Activated B cell treated with CpG ODN at 0.5 μM for 24 hours (primary cell): ENCODE measurements at regions not wholly inside any gene's neighbourhood (a gene's known extent, or its start where the extent isn't known, plus 50 kb on each side); places are given as distances from the start of the nearest gene placed in this dataset.

Experiments
- ATAC-seq: fragments of 200-7000 bp; cut with Tn5 transposase; one replicate; pipeline ENCODE4 v1.10.0; 2021; ENCODE audit warnings: low read depth, mild to moderate bottlenecking, moderate library complexity
- CTCF ChIA-PET: fragments of 350-600 bp; sonication (Branson Sonifier 250); formaldehyde crosslinking; loops from one replicate; lab custom pipeline; 2021; ENCODE audit warnings: antibody characterized with exemption; lab: Charles Lee
- POLR2A ChIA-PET: fragments of 350-600 bp; sonication (Branson Sonifier 250); formaldehyde crosslinking; loops from one replicate; lab custom pipeline; 2021; ENCODE audit warnings: antibody characterized with exemption; lab: Charles Lee
- DNase-seq: peaks from one replicate; pipeline ENCODE4 v3.0.0; 2022
- H3K27ac Mint-ChIP-seq: one replicate; pipeline ENCODE4 v1.8.0; 2020; ENCODE audit warnings: mixed read lengths
- H3K27me3 Mint-ChIP-seq: one replicate; pipeline ENCODE4 v1.8.0; 2021; ENCODE audit warnings: mixed read lengths
- H3K36me3 Mint-ChIP-seq: one replicate; pipeline ENCODE4 v1.8.0; 2021; ENCODE audit warnings: low read depth, mixed read lengths
- H3K4me1 Mint-ChIP-seq: one replicate; pipeline ENCODE4 v1.8.0; 2021; ENCODE audit warnings: mixed read lengths
- H3K4me3 Mint-ChIP-seq: one replicate; pipeline ENCODE4 v1.8.0; 2020; ENCODE audit warnings: mild to moderate bottlenecking, mixed read lengths
- H3K9me3 Mint-ChIP-seq: one replicate; pipeline ENCODE4 v1.8.0; 2020; ENCODE audit warnings: mixed read lengths
- intact Hi-C: fragments of 100-400 bp; cut with micrococcal nuclease; formaldehyde crosslinking; loops from one replicate; pipeline ENCODE4 v1.15.1; 2024
- TF ChIP-seq, protein P1 (sequence below): fragments of 200-600 bp; IDR thresholded peaks from one replicate; pipeline ENCODE4 v1.8.0; 2022; ENCODE audit warnings: antibody characterized with exemption, mild to moderate bottlenecking

DNA sequence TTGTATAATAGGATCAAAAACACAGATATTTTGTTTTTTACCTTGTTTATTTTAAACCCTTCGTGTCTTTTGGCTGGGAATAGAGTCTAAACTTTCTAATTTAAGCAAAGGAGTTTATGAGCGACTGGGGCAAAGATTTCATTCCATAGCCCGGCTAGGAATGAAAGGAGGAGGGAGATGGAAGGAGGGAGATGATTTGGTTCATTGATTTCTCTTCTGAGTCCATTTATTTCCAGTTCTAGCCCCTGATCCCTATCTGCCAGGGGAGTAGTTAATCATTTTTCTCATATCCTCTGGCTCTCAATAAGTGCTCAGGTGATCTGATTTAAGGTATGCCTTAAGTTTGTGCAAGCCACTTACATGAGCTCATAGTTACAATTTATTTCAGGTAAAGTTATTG lies 120.0 kb downstream of the SPRY1 start:
- no peak for DNase-seq
- ChIA-PET CTCF (no interaction called here), POLR2A (no interaction called here)
- H3K36me3 Mint-ChIP-seq, result no peaks in the 10 kb centered on the region
- TF ChIP-seq, protein P1, sequence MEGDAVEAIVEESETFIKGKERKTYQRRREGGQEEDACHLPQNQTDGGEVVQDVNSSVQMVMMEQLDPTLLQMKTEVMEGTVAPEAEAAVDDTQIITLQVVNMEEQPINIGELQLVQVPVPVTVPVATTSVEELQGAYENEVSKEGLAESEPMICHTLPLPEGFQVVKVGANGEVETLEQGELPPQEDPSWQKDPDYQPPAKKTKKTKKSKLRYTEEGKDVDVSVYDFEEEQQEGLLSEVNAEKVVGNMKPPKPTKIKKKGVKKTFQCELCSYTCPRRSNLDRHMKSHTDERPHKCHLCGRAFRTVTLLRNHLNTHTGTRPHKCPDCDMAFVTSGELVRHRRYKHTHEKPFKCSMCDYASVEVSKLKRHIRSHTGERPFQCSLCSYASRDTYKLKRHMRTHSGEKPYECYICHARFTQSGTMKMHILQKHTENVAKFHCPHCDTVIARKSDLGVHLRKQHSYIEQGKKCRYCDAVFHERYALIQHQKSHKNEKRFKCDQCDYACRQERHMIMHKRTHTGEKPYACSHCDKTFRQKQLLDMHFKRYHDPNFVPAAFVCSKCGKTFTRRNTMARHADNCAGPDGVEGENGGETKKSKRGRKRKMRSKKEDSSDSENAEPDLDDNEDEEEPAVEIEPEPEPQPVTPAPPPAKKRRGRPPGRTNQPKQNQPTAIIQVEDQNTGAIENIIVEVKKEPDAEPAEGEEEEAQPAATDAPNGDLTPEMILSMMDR, result no peak
- H3K27ac Mint-ChIP-seq, result no peak overlapping the region
- intact Hi-C loops, result no loop called here
- no peak for ATAC-seq
- H3K9me3 Mint-ChIP-seq, result peaks cover 2% of the 10 kb centered on the region
- H3K4me3 Mint-ChIP-seq, result no peak overlapping the region
- H3K4me1 Mint-ChIP-seq, result no peaks in the 10 kb centered on the region
- peaks cover 1% of the 10 kb centered on the region for H3K27me3 Mint-ChIP-seq

DNA sequence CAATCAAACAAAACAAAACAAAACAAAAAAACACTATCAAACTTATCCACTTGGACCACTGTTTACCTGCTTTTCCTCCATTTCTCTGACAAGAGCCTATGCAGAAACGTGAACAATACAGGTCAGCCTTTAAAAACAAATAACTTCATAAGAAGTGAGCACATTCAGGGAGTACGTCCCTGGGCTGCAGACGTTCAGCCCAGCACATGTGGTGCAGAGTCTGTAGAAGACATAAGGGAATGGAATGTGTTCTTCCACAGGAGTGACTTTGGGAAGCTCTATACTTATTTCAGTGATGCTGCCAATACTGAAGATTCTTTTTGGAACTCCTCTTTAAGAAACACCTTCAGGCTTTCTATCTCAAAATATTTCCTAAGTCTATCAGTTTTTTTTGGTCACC lies 120.6 kb downstream of the SPRY1 start:
- Mint-ChIP-seq H3K27me3 (peaks cover 1% of the 10 kb centered on the region), H3K9me3 (peaks cover 2% of the 10 kb centered on the region), H3K36me3 (no peaks in the 10 kb centered on the region), H3K4me1 (no peaks in the 10 kb centered on the region), H3K27ac (no peak overlapping the region), H3K4me3 (no peak overlapping the region)
- CTCF ChIA-PET, result no interaction called here
- intact Hi-C loops, result no loop called here
- ATAC-seq, result no peak
- TF ChIP-seq, protein P1, result no peak
- no peak for DNase-seq
- POLR2A ChIA-PET, result no interaction called here

- Mint-ChIP-seq H3K9me3 (no peaks in the 10 kb centered on the region), H3K4me3 (no peak overlapping the region), H3K27ac (no peak overlapping the region), H3K36me3 (no peaks in the 10 kb centered on the region), H3K27me3 (peaks cover 1% of the 10 kb centered on the region), H3K4me1 (no peaks in the 10 kb centered on the region)
- no peak for DNase-seq
- TF ChIP-seq, protein P1, result no peak
- ChIA-PET CTCF (no interaction called here), POLR2A (no interaction called here)
- intact Hi-C loops, result no loop called here
- no peak for ATAC-seq
These were observed 121.4 kb downstream of the SPRY1 start for GRCh38 chr4:123517971-123518370.

- Mint-ChIP-seq H3K4me3 (no peak overlapping the region), H3K36me3 (no peaks in the 10 kb centered on the region), H3K27me3 (no peaks in the 10 kb centered on the region), H3K9me3 (no peaks in the 10 kb centered on the region), H3K27ac (no peak overlapping the region), H3K4me1 (no peaks in the 10 kb centered on the region)
- DNase-seq (no peak), ATAC-seq (no peak)
- POLR2A ChIA-PET, result no interaction called here
- CTCF ChIA-PET, result no interaction called here
- TF ChIP-seq, protein P1, result no peak
- intact Hi-C loops, result no loop called here
These were observed 123.7 kb downstream of the SPRY1 start for GRCh38 chr4:123520325-123520724.

GRCh38 chr4:123522081-123522480 lies 125.5 kb downstream of the SPRY1 start:
- POLR2A ChIA-PET, result no interaction called here
- DNase-seq (no peak), ATAC-seq (no peak)
- no peaks in the 10 kb centered on the region for H3K9me3 Mint-ChIP-seq
- H3K27ac Mint-ChIP-seq, result no peak overlapping the region
- no peaks in the 10 kb centered on the region for H3K4me1 Mint-ChIP-seq
- no peaks in the 10 kb centered on the region for H3K36me3 Mint-ChIP-seq
- CTCF ChIA-PET, result no interaction called here
- intact Hi-C loops, result no loop called here
- H3K27me3 Mint-ChIP-seq, result no peaks in the 10 kb centered on the region
- TF ChIP-seq, protein P1, result no peak
- H3K4me3 Mint-ChIP-seq, result no peak overlapping the region
